ENCODE measurements at regions not wholly inside any gene's neighbourhood (a gene's known extent, or its start where the extent isn't known, plus 50 kb on each side); places are given as distances from the start of the nearest gene placed in this dataset.

- TF ChIP-seq, protein P1, sequence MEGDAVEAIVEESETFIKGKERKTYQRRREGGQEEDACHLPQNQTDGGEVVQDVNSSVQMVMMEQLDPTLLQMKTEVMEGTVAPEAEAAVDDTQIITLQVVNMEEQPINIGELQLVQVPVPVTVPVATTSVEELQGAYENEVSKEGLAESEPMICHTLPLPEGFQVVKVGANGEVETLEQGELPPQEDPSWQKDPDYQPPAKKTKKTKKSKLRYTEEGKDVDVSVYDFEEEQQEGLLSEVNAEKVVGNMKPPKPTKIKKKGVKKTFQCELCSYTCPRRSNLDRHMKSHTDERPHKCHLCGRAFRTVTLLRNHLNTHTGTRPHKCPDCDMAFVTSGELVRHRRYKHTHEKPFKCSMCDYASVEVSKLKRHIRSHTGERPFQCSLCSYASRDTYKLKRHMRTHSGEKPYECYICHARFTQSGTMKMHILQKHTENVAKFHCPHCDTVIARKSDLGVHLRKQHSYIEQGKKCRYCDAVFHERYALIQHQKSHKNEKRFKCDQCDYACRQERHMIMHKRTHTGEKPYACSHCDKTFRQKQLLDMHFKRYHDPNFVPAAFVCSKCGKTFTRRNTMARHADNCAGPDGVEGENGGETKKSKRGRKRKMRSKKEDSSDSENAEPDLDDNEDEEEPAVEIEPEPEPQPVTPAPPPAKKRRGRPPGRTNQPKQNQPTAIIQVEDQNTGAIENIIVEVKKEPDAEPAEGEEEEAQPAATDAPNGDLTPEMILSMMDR (IDR thresholded peaks at IDR 0.05) = no peak
- TF ChIP-seq POLR2A (IDR thresholded peaks at IDR 0.05; ENCODE audit: low read depth) (no peak), EP300 (IDR thresholded peaks at IDR 0.05) (no peak), POLR2AphosphoS5 (IDR thresholded peaks at IDR 0.05) (no peak)
- Histone ChIP-seq H3K27ac (replicated peaks in 1 of 4) (peak overlapping the region in 2 of 4 donors; percentile 51 to 55), H3K27me3 (no peaks in the 10 kb centered on the region), H3K36me3 (no peaks in the 10 kb centered on the region), H3K4me3 (no peak overlapping the region), H3K9me3 (no peaks in the 10 kb centered on the region), H3K4me1 (peaks cover 16 to 21% (median 17%) of the 10 kb centered on the region in 4 donors)
- intact Hi-C loops (cut with DNase I) = no loop called here
- WGBS = 92% methylated on average over 15 of the region's 16 CpGs
- no peak for DNase-seq (ENCODE audit: extremely low spot score)
Observed at GRCh38 chr15:100710744-100711515, 108.5 kb downstream of the ASB7 start.

GRCh38 chr15:100711516-100712021, 109.2 kb downstream of the ASB7 start:
- WGBS = 31% methylated on average over 9 of the region's 9 CpGs
- Histone ChIP-seq H3K9me3 (no peaks in the 10 kb centered on the region), H3K4me1 (peaks cover 16 to 21% (median 18%) of the 10 kb centered on the region in 4 donors), H3K36me3 (no peaks in the 10 kb centered on the region), H3K27me3 (no peaks in the 10 kb centered on the region), H3K27ac (replicated peaks in 1 of 4) (peak overlapping the region in 2 of 4 donors; percentile 51 to 55), H3K4me3 (no peak overlapping the region)
- intact Hi-C loops (cut with DNase I) = no loop called here
- no peak for DNase-seq (ENCODE audit: extremely low spot score)
- TF ChIP-seq POLR2A (IDR thresholded peaks at IDR 0.05; ENCODE audit: low read depth) = no peak
- TF ChIP-seq POLR2AphosphoS5 (IDR thresholded peaks at IDR 0.05) = no peak
- TF ChIP-seq, protein P1 (IDR thresholded peaks at IDR 0.05) = no peak
- no peak for TF ChIP-seq EP300 (IDR thresholded peaks at IDR 0.05)

GRCh38 chr15:100712226-100712625, 109.8 kb downstream of the ASB7 start:
- H3K27me3 ChIP-seq = no peaks in the 10 kb centered on the region
- peak overlapping the region in 2 of 4 donors; percentile 13 to 51 for H3K27ac ChIP-seq (replicated peaks in 1 of 4)
- peaks cover 16 to 21% (median 18%) of the 10 kb centered on the region in 4 donors for H3K4me1 ChIP-seq
- WGBS = 66% methylated on average over 6 of the region's 8 CpGs
- intact Hi-C loops (cut with DNase I) = no loop called here
- H3K36me3 ChIP-seq = no peaks in the 10 kb centered on the region
- H3K4me3 ChIP-seq = no peak overlapping the region
- no peak for DNase-seq (ENCODE audit: extremely low spot score)
- H3K9me3 ChIP-seq = no peaks in the 10 kb centered on the region
- TF ChIP-seq POLR2A (IDR thresholded peaks at IDR 0.05; ENCODE audit: low read depth) = no peak
- no peak for TF ChIP-seq POLR2AphosphoS5 (IDR thresholded peaks at IDR 0.05)
- TF ChIP-seq, protein P1 (IDR thresholded peaks at IDR 0.05) = no peak

- Histone ChIP-seq H3K27me3 (no peaks in the 10 kb centered on the region), H3K4me1 (peaks cover 16 to 21% (median 18%) of the 10 kb centered on the region in 4 donors), H3K9me3 (no peaks in the 10 kb centered on the region), H3K27ac (replicated peaks in 1 of 4) (peak overlapping the region in 1 of 4 donors; percentile 21), H3K36me3 (no peaks in the 10 kb centered on the region), H3K4me3 (no peak overlapping the region)
- 89% methylated on average over 19 of the region's 22 CpGs for WGBS
- TF ChIP-seq POLR2AphosphoS5 (IDR thresholded peaks at IDR 0.05) (no peak), EP300 (IDR thresholded peaks at IDR 0.05) (no peak), POLR2A (IDR thresholded peaks at IDR 0.05; ENCODE audit: low read depth) (no peak)
- TF ChIP-seq, protein P1 (IDR thresholded peaks at IDR 0.05) = no peak
- DNase-seq (ENCODE audit: extremely low spot score) = no peak
- intact Hi-C loops (cut with DNase I) = no loop called here
Observed at GRCh38 chr15:100713163-100713867, 110.9 kb downstream of the ASB7 start.
